ENCODE measurements at regions not wholly inside any gene's neighbourhood (a gene's known extent, or its start where the extent isn't known, plus 50 kb on each side); places are given as distances from the start of the nearest gene placed in this dataset.

- H3K27ac ChIP-seq: no peak overlapping the region
- TF ChIP-seq CTCF (conservative IDR thresholded peaks at IDR 0.05) (no peak), ZFX (IDR thresholded peaks at IDR 0.05) (no peak)
Observed at GRCh38 chr11:15700456-15700855, 585.7 kb downstream of the INSC start.

GRCh38 chr11:15704064-15704463, 589.3 kb downstream of the INSC start:
- H3K27ac ChIP-seq: no peak overlapping the region
- TF ChIP-seq CTCF (conservative IDR thresholded peaks at IDR 0.05) (no peak), ZFX (IDR thresholded peaks at IDR 0.05) (no peak)

GRCh38 chr11:15704556-15704955, 589.8 kb downstream of the INSC start:
- no peak overlapping the region for H3K27ac ChIP-seq
- TF ChIP-seq ZFX (IDR thresholded peaks at IDR 0.05) (no peak), CTCF (conservative IDR thresholded peaks at IDR 0.05) (no peak)

GRCh38 chr11:15705891-15706290, 591.2 kb downstream of the INSC start:
- no peak overlapping the region for H3K27ac ChIP-seq
- TF ChIP-seq ZFX (IDR thresholded peaks at IDR 0.05) (no peak), CTCF (conservative IDR thresholded peaks at IDR 0.05) (no peak)

- peak overlapping the region; percentile 63 for H3K27ac ChIP-seq
- no peak for TF ChIP-seq ZFX (IDR thresholded peaks at IDR 0.05)
- no peak for TF ChIP-seq CTCF (conservative IDR thresholded peaks at IDR 0.05)
Observed at GRCh38 chr11:15707194-15707593, 592.5 kb downstream of the INSC start.

GRCh38 chr11:15707971-15708370, 593.2 kb downstream of the INSC start:
- peak overlapping the region; percentile 63 for H3K27ac ChIP-seq
- TF ChIP-seq CTCF (conservative IDR thresholded peaks at IDR 0.05) (no peak), ZFX (IDR thresholded peaks at IDR 0.05) (no peak)

- TF ChIP-seq ZFX (IDR thresholded peaks at IDR 0.05): no peak
- TF ChIP-seq CTCF (conservative IDR thresholded peaks at IDR 0.05): no peak
- H3K27ac ChIP-seq: no peak overlapping the region
Observed at GRCh38 chr11:15710580-15711275, 596.0 kb downstream of the INSC start.
